ENCODE measurements at regions not wholly inside any gene's neighbourhood (a gene's known extent, or its start where the extent isn't known, plus 50 kb on each side); places are given as distances from the start of the nearest gene placed in this dataset.
"Not testable (repeated sequence)": the region's sequence is repeated elsewhere in the genome, so short reads cannot be mapped to it uniquely, and the experiment has no call there.

DNA sequence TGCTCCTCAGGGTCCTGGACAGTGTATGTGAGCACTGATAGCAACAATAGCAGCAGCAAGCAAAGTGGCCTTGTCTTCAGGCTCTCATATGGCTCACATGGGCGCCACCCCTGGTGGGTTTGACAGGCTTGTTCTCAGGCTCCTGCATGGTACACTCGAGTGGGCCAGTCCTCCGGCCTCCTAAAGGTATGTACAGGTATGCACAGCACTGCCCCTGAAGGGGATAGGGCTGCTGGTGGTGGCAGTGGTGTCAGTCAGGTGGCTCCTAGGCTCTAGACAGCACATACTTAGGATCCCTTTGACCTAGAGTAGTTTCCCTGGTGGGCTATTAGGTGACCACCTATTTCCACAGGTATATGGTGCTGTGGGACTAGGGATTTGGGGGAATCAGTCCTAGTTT, 79.8 kb downstream of the LGALS9B start:
- DNase-seq (ENCODE audit: low read depth in 2 of 3, low spot score in 2 of 3) = not testable (repeated sequence)

DNA sequence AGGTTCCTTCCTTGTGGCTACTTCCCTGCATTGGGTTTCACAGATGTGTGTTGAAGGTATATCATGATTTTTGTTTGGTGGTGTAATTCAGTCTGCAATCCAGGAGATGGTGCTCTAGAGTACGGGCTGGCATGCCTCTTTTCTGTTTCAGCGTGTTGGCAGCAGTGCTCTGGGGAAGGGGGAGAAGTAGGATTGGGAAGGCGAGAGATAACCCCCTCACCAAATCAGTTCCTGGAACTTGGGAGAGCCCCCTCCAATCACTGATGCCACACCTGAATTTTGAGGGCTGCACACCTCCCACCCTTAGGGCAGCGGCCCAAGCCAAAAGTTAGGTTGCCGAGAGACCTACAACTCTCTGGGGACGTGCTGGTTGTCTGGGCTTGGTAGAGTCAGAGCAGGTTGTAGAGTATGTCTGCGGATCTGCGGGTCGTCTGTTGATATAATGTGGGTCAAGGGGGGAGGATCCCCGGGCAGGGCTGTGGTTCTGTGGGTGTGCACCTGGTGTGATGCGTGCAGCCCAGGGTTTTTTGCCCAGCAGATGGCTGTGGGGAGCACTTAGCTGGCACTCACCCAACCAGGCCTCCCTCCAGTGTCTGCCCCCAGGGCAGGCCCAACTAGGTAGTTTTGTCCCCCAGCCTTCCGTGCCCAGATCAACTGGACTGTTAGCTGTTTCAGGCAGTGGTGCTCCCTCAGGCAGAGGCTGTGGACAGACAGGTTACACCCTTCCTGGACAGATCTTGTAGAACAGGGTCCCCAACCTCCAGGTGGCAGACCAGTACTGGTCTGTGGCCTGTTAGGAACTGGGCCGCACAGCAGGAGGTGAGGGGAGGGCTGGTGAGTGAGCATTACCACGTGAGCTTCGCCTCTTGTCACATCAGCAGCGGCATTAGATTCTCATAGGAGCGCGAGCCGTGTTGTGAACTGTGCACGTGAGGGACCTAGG, 85.7 kb downstream of the LGALS9B start:
- peak; percentile 2 to 58 (median 24) for DNase-seq (ENCODE audit: low read depth in 2 of 3, low spot score in 2 of 3)

DNA sequence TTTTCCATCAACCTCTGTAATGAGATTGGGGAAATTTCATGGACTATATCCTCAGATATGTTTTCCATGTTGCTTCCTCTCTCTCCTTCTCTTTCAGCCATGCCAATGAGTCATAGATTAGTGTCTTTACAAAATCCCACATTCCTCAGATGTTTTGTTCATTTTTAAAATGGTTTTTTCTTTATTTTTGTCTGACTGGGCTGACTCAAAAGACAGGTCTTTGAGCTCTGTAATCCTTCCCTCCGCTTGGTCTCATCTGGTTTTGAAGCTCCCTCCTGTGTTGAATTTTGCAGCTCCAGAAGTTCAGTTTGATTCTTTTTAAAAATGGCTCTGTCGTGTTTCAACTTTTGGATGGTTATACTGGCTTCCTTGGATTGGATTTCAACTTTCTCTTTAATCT, 86.7 kb downstream of the LGALS9B start:
- not testable (repeated sequence) for DNase-seq (ENCODE audit: low read depth in 2 of 3, low spot score in 2 of 3)

DNA sequence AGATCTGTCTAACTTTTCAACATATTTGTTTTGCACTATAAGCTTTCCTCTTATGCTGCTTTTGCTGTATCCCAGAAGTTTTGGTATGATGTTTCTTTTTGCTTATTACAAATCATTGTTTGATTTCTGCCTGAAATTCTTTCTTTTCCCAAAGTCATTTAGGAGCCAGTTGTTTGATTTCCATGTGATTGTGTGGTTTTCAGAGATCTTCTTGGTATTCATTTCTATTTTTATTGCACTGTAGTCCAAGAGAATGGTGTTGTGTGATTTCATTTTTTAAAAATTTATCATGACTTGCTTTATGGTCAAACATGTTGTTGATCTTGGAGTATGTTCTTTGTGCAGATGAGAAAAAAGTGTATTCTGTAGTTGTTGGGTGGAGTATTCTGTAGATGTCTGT, 88.1 kb downstream of the LGALS9B start:
- DNase-seq (ENCODE audit: low read depth in 2 of 3, low spot score in 2 of 3) = not testable (repeated sequence)

DNA sequence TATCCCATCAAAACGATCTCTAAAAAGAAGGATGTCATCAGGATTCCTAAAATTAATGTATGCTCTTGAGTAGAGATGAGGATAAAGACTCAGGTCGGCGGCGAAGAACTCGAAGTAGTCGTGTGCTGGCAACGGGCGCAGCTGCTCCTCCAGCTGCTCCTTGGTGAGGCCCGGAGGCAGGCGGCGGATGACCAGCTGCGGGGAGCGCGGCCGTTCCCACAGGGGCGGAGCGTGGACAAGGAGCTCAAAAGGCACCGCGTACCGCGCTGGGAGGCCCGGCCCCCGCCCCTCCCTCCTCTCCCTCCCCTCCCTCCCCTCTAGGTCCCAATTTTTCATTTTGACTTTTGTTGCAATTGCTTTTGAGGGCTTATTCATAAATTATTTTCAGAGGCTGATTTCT, 90.7 kb downstream of the LGALS9B start:
- not testable (repeated sequence) for DNase-seq (ENCODE audit: low read depth in 2 of 3, low spot score in 2 of 3)

DNA sequence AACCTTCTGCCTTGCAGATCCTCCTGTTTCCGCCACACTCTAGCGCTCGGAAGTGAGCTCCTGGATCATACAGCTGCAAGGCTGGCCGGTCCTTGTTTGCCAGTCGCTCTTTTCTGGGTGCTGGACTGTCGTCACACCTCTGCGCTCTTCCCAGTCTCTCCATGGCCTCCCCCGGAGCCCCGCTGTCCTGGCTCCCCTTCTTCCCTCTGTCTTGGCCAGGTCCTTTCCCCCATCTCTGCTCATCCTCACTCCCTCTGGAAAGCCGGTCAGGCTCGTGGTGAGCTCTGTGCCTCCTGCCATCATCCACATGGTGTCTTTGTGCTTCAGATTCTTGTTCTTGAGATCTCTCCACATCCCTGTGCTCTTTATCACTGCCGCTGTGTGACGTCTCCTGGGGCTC, 91.6 kb downstream of the LGALS9B start:
- not testable (repeated sequence) for DNase-seq (ENCODE audit: low read depth in 2 of 3, low spot score in 2 of 3)

Measured in hematopoietic multipotent progenitor cell (in vitro differentiated cells).